ENCODE measurements at regions not wholly inside any gene's neighbourhood (a gene's known extent, or its start where the extent isn't known, plus 50 kb on each side); places are given as distances from the start of the nearest gene placed in this dataset.

- TF ChIP-seq POLR2A (IDR thresholded peaks at IDR 0.05; ENCODE audit: low read length) (no peak), CTCF (IDR thresholded peaks at IDR 0.05) (no peak), ELK1 (IDR thresholded peaks at IDR 0.05; ENCODE audit: low read depth, low read length) (no peak), SMC3 (IDR thresholded peaks at IDR 0.05) (no peak), MYC (IDR thresholded peaks at IDR 0.05; ENCODE audit: borderline replicate concordance, low read length) (no peak), SREBF2 (IDR thresholded peaks at IDR 0.05) (no peak), USF2 (IDR thresholded peaks at IDR 0.05) (no peak), HMGXB4 (CRISPR knock-in tag; IDR thresholded peaks at IDR 0.05; ENCODE audit: borderline replicate concordance) (no peak)
Measured at GRCh38 chr7:131673576-131673975, 117.1 kb upstream of the PODXL start.

Data from A549 (cell line).